HG03175 (cell line): ENCODE measurements at regions not wholly inside any gene's neighbourhood (a gene's known extent, or its start where the extent isn't known, plus 50 kb on each side); places are given as distances from the start of the nearest gene placed in this dataset.
"Not testable (repeated sequence)": the region's sequence is repeated elsewhere in the genome, so short reads cannot be mapped to it uniquely, and the experiment has no call there.

Source experiments
- ATAC-seq: cut with Tn5 transposase; IDR thresholded peaks from one replicate; pipeline ENCODE4 v1.9.1; 2021; ENCODE audit warnings: mild to moderate bottlenecking, moderate library complexity; ENCODE audit not compliant: unreplicated experiment

DNA sequence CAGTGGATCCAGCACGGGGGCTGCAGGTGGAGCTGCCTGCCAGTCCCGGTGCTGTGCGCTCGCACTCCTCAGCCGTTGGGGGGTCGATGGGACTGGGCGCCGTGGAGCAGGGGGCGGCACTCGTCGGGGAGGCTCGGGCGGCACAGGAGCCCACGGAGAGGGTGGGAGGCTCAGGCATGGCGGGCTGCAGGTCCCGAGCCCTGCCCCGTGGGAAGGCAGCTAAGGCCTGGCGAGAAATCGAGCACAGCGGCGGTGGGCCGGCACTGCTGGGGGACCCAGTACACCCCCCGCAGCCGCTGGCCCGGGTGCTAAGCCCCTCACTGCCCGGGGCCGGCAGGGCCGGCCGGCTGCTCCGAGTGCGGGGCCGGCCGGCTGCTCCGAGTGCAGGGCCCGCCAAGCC, 52.3 kb upstream of the MARK1 start:
- ATAC-seq = not testable (repeated sequence)

DNA sequence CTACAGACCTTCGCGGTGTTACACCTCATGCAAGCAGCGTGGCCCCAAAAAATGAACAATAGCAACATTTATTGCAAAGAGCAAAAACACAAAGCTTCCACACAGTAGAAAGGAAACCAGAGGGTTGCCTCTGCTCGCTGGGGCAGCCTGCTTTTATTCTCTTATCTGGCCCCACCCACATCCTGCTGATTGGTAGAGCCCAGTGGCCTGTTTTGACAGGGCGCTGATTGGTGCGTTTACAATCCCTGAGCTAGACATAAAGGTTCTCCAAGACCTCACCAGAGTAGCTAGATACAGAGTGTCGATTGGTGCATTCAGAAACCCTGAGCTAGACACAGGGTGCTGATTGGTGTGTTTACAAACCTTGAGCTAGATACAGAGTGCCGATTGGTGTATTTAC, 52.8 kb upstream of the MARK1 start:
- not testable (repeated sequence) for ATAC-seq

DNA sequence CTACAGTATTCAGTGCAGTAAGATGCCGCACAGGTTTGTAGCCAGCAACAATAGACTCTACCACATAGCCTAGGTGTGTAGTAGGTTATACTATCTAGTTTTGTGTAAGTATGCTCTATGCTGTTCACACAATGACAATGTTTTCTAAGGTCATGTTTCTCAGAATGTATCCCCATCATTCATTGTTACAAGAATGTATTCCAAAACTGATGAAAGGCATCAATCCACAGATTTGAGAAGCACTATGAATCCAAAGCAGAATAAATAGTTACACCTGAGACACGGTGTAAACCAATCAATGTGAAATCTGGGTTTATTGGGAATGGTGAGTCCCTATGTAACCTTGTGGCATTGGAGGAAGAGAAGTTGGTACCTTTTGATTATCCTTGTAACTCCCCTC, 54.5 kb upstream of the MARK1 start:
- no peak for ATAC-seq

DNA sequence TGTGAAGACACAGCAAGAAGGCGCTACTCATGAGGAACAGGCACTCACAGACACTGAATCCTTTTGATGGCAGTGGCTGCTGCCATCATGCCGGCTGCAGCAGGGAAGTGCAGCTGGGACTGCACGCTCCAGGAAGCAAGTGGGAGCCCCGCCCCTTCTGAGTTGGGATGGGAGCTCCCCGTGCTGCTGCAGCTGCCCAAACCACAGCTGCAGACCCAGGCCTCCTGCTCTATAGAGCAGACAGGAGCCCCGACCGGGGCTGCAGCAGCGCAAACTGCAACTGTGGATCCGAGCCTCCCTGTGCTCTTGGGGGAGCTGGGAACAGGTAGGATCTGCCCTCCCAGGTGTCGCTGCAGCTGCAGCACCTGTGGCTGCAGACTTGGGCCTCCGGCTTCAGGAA, 65.2 kb upstream of the MARK1 start:
- ATAC-seq = no peak

DNA sequence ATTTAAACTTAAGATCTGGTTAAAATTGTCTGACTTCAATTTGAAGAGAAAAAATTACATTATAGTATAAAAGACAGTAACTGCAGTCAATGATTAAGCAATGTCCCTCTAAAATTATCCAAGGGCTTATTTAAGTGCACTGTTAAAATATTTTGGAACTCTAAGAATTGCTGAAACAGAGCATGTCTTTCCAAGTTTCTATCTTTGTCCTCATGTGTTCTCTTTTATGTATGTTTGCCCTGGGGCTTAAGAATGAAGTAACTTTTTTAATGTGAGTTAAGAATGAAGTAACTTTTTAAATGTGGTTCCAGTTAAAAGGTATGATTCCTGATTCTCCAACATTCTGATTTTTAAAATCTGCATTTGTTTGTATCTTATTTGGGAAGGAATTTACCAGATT, 69.0 kb upstream of the MARK1 start:
- ATAC-seq = no peak

DNA sequence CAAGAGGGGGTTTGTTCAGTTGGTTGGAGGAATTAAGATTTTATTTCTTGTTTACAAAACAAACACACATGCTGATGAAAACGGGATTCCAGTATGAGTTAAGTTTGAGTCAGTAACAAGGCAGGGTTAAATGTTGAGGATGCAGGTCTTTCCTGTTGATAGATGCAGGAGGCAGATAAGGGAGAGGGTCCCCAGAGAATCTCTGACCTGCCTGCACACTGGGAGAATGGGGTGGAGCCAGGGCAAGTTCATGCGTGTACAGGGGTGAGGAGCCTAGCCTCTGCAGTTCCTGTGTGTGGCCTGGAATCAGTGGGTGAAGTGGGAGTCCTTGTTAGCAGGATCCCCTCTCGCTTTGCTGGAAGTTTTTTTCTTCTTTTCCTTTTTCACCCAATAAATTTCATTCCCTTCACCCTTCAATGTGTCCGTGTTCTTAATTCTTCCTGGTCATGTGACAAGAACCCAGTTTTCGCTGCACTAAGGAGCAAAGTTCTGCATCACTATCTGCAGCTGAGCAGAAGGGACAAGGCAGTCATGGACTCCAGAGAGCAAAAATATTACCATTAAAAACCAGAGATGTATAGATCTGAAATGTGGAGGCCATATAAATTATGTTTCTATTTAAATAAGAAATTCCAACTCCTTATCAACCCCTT, 69.9 kb upstream of the MARK1 start:
- ATAC-seq = no peak

DNA sequence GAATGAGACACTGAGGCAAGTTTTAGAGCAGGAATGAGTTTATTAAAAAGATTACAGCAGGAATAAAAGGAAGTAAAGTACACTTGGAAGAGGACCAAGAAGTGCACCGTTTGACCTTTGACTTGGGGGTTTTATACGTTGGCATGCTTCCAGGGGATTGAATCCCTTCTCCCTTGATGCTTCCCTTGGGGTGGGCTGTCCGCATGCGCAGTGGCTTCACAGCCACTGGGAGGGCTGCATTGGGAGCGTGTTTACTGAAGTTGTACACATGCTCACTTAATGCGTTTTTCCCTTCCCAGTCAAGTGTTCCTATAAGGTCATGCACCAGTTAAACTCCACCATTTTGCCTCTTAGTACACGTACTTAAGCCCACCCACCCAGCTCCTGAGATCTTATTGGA, 72.4 kb upstream of the MARK1 start:
- ATAC-seq = no peak

DNA sequence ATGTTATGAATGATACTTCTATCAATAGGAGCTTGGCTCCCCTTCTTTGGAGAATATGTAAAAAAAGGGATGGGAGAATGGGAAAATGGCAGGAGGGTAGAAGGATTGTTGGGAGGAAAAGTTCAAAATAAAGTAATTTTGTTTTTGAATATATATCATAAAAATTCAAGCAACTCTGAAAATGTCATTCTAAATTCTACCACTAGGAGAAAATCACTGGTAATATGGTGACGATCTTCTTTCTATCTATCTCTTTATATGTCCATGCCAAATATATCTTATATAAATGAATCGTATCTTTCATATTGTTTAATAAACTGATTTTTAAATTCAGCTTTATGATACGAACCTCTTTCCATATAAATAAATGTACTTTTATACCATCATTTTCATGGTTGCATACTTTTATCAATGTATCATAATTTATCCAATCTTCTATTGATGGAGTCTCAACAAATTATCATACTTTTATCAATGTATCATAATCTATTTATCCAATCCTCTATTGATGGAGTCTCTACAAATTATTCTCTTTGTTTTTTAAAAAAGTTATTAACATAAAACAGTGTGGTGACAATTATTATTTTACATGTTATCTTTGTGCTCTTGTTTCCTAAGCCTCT, 73.7 kb upstream of the MARK1 start:
- ATAC-seq = no peak

DNA sequence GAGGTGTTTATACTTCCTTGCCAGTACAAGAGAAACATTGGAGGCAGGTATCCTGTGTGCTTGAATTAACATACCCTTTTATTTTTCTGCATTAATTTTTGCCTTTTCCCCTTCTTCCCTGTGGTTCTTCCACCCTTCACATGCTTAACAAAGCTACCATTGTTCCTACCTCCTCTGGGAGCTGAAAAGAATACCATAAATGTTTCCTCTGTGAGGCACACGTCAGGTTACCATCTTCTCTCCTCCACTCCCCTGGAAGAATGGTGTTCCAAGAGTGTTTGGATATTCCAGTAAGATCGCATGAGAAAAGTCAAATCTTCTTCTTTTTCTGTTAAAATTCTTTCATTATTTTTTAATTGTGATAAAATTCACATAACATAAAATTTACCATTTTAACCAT, 74.6 kb upstream of the MARK1 start:
- no peak for ATAC-seq

DNA sequence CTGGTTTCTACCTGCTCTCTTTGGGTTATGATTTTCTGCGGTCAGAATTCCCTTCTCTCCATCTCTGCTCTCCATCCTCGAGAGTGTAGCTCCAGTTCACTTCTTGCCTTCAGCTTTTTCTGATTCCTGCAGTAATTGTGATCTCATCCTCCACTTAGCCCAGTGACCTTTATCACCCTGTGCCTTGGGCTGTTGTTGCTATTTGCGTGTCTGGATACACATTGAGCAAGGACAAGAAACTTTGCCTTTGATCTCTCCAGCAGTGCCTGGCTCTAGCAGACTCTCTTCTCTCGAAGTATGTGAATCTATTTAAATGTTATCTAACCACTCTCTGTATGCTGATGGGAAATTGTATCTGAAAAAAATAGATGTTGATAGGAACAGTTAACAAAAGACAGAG, 76.4 kb upstream of the MARK1 start:
- ATAC-seq = no peak

DNA sequence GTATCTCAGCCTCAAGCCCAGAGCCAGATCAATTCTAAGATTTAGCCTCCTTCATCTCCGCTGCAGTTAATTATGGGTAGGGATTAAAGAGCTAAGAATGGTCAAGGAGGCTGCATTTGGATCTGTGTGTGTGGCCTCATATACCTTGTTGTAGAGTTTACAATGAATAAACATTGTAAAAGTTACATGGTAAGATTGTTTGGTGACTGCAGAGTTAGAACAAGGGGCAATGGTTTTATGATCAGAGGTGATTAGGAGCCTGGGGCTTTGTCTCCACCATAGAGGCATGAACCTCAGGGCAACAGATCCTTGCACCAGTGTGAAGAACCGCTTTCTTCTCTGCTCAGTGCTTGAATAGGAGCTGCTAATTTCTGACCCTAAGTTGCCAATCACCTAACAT, 77.0 kb upstream of the MARK1 start:
- no peak for ATAC-seq

DNA sequence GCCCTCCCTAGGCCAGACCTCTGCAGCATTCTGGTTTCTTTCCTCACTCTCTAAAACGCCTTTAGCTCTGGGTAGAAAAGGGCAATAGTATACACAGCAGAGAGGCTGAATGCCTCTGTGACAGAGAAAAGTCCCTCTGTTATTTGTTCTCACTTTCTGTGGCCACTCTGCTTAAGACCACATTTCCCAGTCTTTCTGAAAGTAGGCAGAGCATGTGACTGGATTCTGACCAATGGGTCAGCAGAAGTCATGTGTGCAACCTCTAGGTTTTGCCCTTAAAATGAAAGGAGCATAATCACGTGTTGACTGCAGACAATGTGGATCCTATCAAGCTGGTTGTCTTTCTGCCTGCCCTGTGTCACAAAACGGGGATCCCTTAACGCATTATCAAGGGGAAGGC, 79.7 kb upstream of the MARK1 start:
- ATAC-seq = no peak

DNA sequence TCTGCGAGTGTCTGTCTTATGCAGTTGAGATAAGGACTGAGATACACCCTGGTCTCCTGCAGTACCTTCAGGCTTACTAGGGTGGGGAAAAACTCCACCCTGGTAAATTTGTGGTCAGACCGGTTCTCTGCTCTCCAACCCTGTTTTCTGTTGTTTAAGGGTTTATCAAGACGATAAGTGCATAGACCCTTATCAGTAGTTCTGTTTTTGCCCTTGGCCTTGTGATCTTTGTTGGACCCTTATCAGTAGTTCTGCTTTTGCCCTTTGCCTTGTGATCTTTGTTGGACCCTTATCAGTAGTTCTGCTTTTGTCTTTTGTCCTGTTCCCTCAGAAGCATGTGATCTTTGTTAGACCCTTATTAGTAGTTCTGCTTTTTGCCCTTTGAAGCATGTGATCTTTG, 83.3 kb upstream of the MARK1 start:
- not testable (repeated sequence) for ATAC-seq

DNA sequence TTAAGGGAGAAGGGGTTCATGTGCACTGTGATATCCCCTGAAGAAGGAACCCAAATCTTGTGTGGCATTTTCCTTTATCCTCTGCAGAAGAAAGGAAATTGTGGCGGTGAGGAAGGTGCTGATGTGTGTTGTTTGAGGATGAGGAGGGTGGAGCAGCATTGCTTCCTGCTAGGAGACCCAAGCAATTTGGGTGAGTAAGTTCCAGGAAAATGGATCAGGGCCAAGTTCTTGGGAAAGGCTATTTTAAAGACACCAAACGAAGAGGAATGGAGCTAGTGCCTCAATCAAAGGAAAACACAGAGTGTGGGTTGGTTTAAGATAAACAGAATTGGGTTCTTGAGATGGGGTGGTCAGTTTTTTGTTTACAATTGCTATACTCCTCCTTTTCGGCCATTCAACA, 86.7 kb upstream of the MARK1 start:
- ATAC-seq = no peak

DNA sequence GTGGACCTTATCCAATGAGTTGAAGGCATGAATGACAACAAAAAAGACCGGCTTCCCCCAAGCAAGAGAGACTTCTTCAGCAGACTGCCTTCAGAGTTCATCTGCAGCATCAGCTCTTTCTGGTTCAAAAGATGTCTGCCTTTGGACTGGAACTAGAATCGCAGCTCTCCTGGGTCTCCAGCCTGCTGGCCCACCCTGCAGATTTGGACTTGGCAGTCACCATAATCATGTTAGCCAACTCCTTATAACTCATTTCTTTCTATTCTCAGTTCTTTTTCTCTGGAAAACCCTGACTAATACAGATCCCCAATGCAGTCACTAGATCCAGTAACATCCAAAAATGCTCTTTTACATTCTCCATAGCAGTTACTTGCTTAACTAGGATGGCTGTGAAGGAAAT, 89.2 kb upstream of the MARK1 start:
- no peak for ATAC-seq

DNA sequence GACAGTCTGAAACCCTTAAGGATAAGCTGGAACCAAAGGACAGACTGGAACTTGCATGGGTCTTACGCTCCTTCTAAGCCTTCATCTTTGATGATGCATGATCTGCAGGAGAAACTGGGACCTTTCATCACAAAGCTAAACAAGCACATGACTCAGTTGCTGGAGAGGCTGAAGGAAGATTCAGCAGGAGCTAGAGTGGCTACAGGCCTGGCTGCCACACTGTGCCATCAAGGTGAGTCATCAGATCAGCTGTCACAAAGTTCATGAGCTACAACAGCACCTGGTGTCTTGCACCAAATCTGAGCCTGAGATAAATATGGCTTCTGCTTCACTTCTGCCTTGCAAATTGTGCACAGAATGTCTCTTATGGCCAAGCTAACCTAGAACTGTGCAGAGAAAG, 95.5 kb upstream of the MARK1 start:
- no peak for ATAC-seq

DNA sequence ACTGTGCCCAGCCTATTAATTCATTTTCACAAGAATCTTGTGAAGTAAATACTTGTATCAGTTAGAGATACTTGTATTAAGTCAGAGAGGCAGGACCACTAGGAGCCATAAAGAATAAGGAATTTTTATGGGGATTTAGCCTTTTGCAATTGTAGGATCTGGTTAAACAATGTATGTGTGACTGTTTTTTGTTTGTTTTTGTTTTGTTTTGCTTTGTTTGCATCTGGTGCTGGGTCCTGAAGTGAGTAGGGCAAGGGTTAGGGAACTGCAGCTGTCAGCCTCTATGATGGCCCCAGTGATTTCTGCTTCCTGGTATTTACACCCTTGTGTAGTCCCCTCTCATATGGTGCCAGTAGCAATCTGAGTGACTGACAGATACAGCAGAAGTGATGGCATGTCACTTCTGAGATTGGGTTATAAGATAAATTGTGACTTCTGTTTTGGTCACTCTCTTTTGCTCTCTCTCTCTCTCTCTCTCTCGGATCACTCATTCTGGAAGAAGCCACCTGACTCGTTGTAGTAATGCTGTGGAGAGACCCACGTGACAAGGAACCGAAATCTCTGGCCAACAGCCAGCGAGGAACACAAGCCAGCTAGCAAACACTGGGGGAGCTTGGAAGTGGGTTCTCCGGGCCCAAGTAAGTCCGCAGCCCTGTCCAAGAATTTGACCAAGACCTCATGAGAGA, 96.2 kb upstream of the MARK1 start:
- no peak for ATAC-seq

DNA sequence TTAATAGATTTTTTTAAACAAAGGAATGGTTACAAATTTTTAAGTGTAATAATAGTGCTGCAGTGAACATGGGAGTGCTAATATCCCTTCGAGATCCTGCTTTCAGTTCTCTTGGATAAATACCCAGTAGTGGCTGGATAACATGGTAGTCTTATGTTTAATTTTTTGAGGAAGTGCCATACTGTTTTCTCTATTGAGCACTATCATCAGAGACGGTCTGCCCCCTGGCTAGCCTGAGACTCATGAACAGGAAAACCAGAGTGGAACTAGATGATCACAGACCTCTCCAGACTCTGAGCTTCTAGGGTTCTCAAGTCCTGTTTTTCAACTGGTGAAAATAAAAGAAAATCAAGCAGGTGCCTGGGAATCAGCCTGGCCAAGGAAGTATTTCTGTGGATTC, 97.3 kb upstream of the MARK1 start:
- no peak for ATAC-seq

DNA sequence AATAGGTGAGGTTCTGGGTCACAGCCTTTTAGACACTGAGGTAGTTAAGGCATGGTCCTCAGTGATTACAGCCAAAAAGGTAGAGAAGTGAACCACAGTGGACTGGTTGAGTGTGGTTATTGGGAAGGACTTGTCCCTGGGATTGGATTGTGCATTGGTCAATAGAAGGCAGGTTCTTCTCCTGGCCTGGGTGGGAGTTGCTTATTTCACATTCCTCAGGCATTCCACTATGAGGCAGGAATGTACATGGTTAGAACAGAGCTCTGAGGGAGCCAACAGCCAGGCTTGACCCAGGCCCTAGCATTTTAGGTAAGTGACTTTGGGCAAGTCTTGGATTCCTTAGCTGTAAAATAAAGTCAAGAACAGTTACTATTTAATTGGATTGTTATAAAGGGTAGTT, 97.9 kb upstream of the MARK1 start:
- ATAC-seq = no peak

DNA sequence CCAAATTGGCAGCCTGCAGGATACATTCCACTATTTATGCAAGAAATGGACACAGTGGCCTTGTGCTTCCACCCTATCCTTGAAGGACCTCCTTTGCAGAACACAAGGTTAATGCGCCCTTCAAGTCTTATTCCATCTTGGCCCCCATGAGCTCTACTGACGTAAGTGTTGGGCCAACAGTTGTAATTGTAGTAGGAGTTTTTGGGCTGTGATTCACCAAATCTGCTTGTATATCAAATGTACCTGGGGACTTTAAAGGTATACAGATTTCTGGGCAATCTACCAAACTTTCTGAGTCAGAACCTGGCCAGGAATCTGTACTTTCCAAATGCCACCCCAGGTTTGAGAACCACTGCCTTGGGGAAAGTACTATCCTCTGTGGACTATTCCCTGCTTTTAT, 100.9 kb upstream of the MARK1 start:
- ATAC-seq = no peak

DNA sequence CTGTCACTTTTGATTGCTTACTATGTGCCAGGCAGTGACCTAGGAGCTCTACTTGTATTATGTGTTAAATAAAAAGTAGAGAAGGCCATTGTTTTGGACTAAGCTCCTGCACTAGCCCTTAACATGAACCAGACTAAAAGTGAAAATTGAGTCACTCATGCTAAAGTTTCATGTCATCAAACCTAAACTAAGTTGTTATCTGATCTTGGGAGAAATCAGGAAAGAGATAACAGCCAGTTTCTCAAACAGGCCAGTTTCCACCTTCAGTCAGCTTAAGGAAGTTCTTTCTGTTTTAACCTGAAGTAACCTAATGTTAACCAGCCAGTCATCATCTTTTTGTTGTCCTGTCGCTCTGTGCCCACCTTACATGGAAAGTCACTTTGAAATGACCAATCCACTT, 102.1 kb upstream of the MARK1 start:
- no peak for ATAC-seq

DNA sequence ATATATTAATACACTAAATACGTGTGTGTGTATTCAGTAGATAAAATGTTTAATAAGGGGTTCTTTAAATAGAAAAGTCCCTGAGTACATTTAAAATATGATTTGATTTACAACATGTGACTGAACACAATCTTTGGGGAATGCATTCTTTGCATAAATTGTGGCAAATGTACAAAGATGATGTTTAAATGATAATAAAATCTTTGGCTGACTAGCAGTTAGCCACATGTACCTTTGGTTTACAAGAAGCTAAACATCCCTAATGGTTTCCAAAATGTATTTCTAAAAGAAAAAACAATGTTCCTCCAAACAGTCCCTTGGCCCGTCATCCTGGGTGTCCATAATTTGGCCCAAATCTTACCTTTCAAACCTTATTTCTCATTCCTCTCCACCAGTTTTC, 106.4 kb upstream of the MARK1 start:
- no peak for ATAC-seq

DNA sequence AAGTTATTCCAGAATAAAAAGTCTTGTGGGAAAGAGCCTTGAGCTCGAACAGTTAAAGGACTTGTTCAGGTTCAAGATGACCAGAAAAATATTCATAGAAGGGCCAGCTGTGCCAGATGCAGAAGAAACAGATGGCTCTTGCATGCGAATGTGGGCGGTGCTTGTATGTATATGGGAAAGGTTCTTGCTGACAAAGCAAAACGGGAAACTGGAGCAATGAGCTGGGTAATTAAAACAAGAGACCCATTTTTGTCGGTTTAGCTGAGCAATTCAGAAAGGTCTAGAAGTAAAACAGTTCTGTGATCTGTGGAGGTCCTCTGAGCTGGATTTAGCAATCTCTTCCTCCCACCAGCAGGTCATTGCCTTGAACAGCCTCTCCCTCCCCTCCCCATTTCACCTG, 107.2 kb upstream of the MARK1 start:
- ATAC-seq = no peak
